Panc1 (cell line): ENCODE measurements at regions not wholly inside any gene's neighbourhood (a gene's known extent, or its start where the extent isn't known, plus 50 kb on each side); places are given as distances from the start of the nearest gene placed in this dataset.
"Not testable (repeated sequence)": the region's sequence is repeated elsewhere in the genome, so short reads cannot be mapped to it uniquely, and the experiment has no call there.

ENCODE experiments used
- POLR2AphosphoS5 ChIP-seq: IDR thresholded peaks from 2 replicates; pipeline ENCODE4 v1.6.1; 2012; ENCODE audit warnings: mild to moderate bottlenecking, low read depth, low read length, moderate library complexity
- SIN3A ChIP-seq: IDR thresholded peaks from 2 replicates; pipeline ENCODE4 v1.6.1; 2012; ENCODE audit warnings: low read depth, mild to moderate bottlenecking, low read length, moderate library complexity, borderline replicate concordance; ENCODE audit not compliant: insufficient read depth
- TF ChIP-seq, protein P1 (sequence below): fragments of 450-650 bp; IDR thresholded peaks from 2 replicates; pipeline ENCODE4 v1.5.1; 2017; ENCODE audit warnings: mild to moderate bottlenecking

DNA sequence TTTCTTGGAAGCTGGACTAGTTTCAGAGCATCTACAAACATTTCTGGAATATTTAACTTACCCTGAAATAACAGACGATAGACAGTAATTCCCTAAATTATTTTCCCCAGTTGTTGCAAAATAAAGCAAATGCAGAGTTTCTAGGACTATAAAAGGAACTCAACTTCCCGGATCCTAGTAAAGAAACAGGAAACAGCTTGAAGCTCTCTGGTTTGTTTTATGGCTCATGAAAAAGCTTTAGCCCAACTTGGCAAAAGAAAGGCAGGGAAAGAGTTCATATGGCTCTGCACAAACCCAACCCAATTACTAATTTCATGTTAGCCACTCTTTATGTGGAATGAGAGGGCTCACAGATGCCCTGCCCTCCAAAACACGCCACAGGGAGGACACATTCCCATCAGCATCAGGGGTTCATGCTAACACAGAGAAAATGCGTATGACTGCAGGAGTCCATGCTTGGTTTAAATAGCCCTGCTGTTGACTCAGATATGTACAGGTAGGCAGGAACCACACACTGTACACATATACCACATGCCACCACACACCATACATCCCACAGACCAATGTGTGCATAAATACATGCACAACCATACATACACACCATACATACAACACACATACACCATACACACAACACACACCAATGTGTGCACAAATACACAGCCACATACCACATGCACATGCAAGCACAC lies 115.9 kb upstream of the SAMD11 start:
- TF ChIP-seq, protein P1, sequence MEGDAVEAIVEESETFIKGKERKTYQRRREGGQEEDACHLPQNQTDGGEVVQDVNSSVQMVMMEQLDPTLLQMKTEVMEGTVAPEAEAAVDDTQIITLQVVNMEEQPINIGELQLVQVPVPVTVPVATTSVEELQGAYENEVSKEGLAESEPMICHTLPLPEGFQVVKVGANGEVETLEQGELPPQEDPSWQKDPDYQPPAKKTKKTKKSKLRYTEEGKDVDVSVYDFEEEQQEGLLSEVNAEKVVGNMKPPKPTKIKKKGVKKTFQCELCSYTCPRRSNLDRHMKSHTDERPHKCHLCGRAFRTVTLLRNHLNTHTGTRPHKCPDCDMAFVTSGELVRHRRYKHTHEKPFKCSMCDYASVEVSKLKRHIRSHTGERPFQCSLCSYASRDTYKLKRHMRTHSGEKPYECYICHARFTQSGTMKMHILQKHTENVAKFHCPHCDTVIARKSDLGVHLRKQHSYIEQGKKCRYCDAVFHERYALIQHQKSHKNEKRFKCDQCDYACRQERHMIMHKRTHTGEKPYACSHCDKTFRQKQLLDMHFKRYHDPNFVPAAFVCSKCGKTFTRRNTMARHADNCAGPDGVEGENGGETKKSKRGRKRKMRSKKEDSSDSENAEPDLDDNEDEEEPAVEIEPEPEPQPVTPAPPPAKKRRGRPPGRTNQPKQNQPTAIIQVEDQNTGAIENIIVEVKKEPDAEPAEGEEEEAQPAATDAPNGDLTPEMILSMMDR: not testable (repeated sequence)
- TF ChIP-seq SIN3A, POLR2AphosphoS5: not testable (repeated sequence)
